ENCODE measurements at regions not wholly inside any gene's neighbourhood (a gene's known extent, or its start where the extent isn't known, plus 50 kb on each side); places are given as distances from the start of the nearest gene placed in this dataset.

DNA sequence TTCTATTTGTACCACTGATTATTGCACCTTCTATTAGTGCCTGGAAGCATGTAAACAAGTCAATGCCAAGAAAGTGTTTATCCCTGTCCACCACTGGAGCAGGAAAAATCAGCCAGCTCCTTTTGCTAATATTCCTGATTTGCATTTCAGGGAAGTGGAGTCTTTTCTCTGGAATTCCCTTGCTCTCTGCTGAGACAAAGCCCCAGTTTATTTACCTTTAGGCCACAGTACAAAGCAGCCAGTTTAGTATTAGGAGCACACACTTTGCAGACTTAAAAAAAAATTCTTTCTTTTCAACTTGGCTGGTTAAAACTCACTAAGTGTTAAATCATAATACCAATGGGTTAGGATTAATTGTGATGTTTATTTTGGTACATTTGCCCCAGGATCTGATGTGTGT, 631.1 kb downstream of the PKHD1 start:
- Histone ChIP-seq H3K4me3 (ENCODE audit: low read length) (no peak overlapping the region), H3F3A (ENCODE audit: control insufficient read depth, insufficient read depth) (no peaks in the 10 kb centered on the region), H3K79me2 (ENCODE audit: control insufficient read depth, low read length) (no peaks in the 10 kb centered on the region), H3K4me2 (ENCODE audit: low read length) (no peak overlapping the region), H3K4me1 (ENCODE audit: control insufficient read depth, low read length) (no peaks in the 10 kb centered on the region), H3K36me3 (ENCODE audit: control insufficient read depth, low read length) (no peaks in the 10 kb centered on the region), H4K20me1 (ENCODE audit: control insufficient read depth, insufficient read depth, low read depth, low read length) (no peaks in the 10 kb centered on the region), H3K9me3 (ENCODE audit: control insufficient read depth, insufficient read depth, low read length) (no peaks in the 10 kb centered on the region), H3K9me2 (replicated peaks; ENCODE audit: control insufficient read depth, low read length) (no peaks in the 10 kb centered on the region), H3K27ac (ENCODE audit: low read depth, low read length) (no peak overlapping the region), H3K27me3 (ENCODE audit: control insufficient read depth, low read length) (no peaks in the 10 kb centered on the region)
- TF ChIP-seq, protein P1, sequence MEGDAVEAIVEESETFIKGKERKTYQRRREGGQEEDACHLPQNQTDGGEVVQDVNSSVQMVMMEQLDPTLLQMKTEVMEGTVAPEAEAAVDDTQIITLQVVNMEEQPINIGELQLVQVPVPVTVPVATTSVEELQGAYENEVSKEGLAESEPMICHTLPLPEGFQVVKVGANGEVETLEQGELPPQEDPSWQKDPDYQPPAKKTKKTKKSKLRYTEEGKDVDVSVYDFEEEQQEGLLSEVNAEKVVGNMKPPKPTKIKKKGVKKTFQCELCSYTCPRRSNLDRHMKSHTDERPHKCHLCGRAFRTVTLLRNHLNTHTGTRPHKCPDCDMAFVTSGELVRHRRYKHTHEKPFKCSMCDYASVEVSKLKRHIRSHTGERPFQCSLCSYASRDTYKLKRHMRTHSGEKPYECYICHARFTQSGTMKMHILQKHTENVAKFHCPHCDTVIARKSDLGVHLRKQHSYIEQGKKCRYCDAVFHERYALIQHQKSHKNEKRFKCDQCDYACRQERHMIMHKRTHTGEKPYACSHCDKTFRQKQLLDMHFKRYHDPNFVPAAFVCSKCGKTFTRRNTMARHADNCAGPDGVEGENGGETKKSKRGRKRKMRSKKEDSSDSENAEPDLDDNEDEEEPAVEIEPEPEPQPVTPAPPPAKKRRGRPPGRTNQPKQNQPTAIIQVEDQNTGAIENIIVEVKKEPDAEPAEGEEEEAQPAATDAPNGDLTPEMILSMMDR (IDR thresholded peaks at IDR 0.05; ENCODE audit: low read depth, low read length, poor library complexity, severe bottlenecking): no peak
- no peak for TF ChIP-seq EZH2phosphoT487 (IDR thresholded peaks at IDR 0.05; ENCODE audit: borderline replicate concordance, low read length)

DNA sequence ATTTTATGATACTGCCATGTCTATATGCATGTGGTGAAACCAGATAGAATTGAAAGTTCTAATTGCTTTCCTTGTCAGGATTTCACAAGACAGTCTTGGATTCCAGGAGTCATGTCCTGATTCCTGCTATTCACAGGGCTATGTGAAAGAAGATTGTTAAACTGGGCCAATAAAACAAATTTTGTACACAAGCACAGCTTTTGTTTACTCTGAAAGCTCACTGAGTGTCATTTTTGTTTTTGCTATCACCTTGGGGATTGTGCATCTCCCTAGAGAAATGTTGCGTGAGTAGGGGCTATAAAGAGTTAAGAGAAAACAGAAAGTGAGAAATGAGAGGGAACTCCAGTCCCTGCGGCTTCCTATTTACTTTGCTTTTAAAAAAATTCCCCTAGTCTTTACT, 627.5 kb downstream of the PKHD1 start:
- no peaks in the 10 kb centered on the region for H4K20me1 ChIP-seq (ENCODE audit: control insufficient read depth, insufficient read depth, low read depth, low read length)
- H3K4me3 ChIP-seq (ENCODE audit: low read length): no peak overlapping the region
- H3K9me3 ChIP-seq (ENCODE audit: control insufficient read depth, insufficient read depth, low read length): no peaks in the 10 kb centered on the region
- no peaks in the 10 kb centered on the region for H3K27me3 ChIP-seq (ENCODE audit: control insufficient read depth, low read length)
- H3K4me1 ChIP-seq (ENCODE audit: control insufficient read depth, low read length): no peaks in the 10 kb centered on the region
- TF ChIP-seq, protein P1 (IDR thresholded peaks at IDR 0.05; ENCODE audit: low read depth, low read length, poor library complexity, severe bottlenecking): no peak
- no peaks in the 10 kb centered on the region for H3K79me2 ChIP-seq (ENCODE audit: control insufficient read depth, low read length)
- H3F3A ChIP-seq (ENCODE audit: control insufficient read depth, insufficient read depth): no peaks in the 10 kb centered on the region
- H3K9me2 ChIP-seq (replicated peaks; ENCODE audit: control insufficient read depth, low read length): no peaks in the 10 kb centered on the region
- no peaks in the 10 kb centered on the region for H3K36me3 ChIP-seq (ENCODE audit: control insufficient read depth, low read length)
- H3K4me2 ChIP-seq (ENCODE audit: low read length): no peak overlapping the region
- H3K27ac ChIP-seq (ENCODE audit: low read depth, low read length): no peak overlapping the region

DNA sequence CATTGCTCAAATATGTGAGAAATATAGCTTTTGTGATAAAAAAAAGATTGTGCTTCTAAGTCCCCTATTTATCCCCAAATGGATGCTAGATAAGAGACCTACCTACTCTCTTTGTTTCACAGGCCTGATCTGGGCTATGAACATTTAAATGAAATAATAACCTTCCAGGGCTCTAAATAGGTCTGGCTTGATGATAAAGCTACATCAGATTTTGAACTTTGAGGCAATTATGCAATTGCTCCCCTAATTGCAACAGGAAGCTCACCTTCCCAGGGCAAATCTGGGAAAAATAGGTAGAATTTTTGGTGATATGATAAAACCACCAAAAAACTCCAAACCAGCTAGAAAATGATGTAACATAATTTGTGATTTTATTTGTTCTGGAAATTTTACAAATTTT, 624.5 kb downstream of the PKHD1 start:
- Histone ChIP-seq H3K9me2 (replicated peaks; ENCODE audit: control insufficient read depth, low read length) (no peaks in the 10 kb centered on the region), H3K9me3 (ENCODE audit: control insufficient read depth, insufficient read depth, low read length) (no peaks in the 10 kb centered on the region), H3K79me2 (ENCODE audit: control insufficient read depth, low read length) (no peaks in the 10 kb centered on the region), H3K27ac (ENCODE audit: low read depth, low read length) (no peak overlapping the region), H3K36me3 (ENCODE audit: control insufficient read depth, low read length) (no peaks in the 10 kb centered on the region), H3K4me2 (ENCODE audit: low read length) (no peak overlapping the region), H4K20me1 (ENCODE audit: control insufficient read depth, insufficient read depth, low read depth, low read length) (no peaks in the 10 kb centered on the region), H3K4me1 (ENCODE audit: control insufficient read depth, low read length) (no peaks in the 10 kb centered on the region), H3F3A (ENCODE audit: control insufficient read depth, insufficient read depth) (no peaks in the 10 kb centered on the region), H3K27me3 (ENCODE audit: control insufficient read depth, low read length) (no peaks in the 10 kb centered on the region), H3K4me3 (ENCODE audit: low read length) (no peak overlapping the region)
- no peak for TF ChIP-seq EZH2phosphoT487 (IDR thresholded peaks at IDR 0.05; ENCODE audit: borderline replicate concordance, low read length)
- TF ChIP-seq, protein P1 (IDR thresholded peaks at IDR 0.05; ENCODE audit: low read depth, low read length, poor library complexity, severe bottlenecking): no peak

DNA sequence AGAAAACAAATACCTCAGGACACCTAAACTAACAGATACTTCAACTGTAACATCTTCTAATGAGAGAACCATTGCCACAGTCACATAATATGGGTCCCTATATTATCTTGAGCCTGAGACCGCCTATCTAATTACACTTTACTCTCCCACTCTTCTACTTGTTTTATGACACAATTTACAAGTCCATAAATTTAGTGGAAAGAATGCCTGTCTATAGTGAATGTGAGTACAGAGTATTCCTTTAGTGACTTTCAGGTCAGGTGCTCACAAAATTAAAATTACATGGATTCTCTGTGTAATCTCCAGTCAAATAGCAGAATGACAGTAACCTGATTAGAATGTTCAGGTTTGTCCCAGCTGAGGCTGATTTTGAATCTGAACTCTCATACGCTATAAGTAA, 624.1 kb downstream of the PKHD1 start:
- no peak overlapping the region for H3K4me3 ChIP-seq (ENCODE audit: low read length)
- no peaks in the 10 kb centered on the region for H3K9me2 ChIP-seq (replicated peaks; ENCODE audit: control insufficient read depth, low read length)
- H3F3A ChIP-seq (ENCODE audit: control insufficient read depth, insufficient read depth): no peaks in the 10 kb centered on the region
- H3K27me3 ChIP-seq (ENCODE audit: control insufficient read depth, low read length): no peaks in the 10 kb centered on the region
- TF ChIP-seq, protein P1 (IDR thresholded peaks at IDR 0.05; ENCODE audit: low read depth, low read length, poor library complexity, severe bottlenecking): no peak
- no peak for TF ChIP-seq EZH2phosphoT487 (IDR thresholded peaks at IDR 0.05; ENCODE audit: borderline replicate concordance, low read length)
- H3K79me2 ChIP-seq (ENCODE audit: control insufficient read depth, low read length): no peaks in the 10 kb centered on the region
- H3K36me3 ChIP-seq (ENCODE audit: control insufficient read depth, low read length): no peaks in the 10 kb centered on the region
- no peaks in the 10 kb centered on the region for H3K4me1 ChIP-seq (ENCODE audit: control insufficient read depth, low read length)
- no peaks in the 10 kb centered on the region for H4K20me1 ChIP-seq (ENCODE audit: control insufficient read depth, insufficient read depth, low read depth, low read length)
- H3K9me3 ChIP-seq (ENCODE audit: control insufficient read depth, insufficient read depth, low read length): no peaks in the 10 kb centered on the region
- no peak overlapping the region for H3K4me2 ChIP-seq (ENCODE audit: low read length)
- H3K27ac ChIP-seq (ENCODE audit: low read depth, low read length): no peak overlapping the region
